ENCODE measurements at regions not wholly inside any gene's neighbourhood (a gene's known extent, or its start where the extent isn't known, plus 50 kb on each side); places are given as distances from the start of the nearest gene placed in this dataset.

- Histone ChIP-seq H3K36me3 (no peaks in the 10 kb centered on the region), H3K27ac (no peak overlapping the region), H3K4me3 (no peak overlapping the region), H3K4me1 (no peaks in the 10 kb centered on the region), H3K27me3 (no peaks in the 10 kb centered on the region), H3K9me3 (no peaks in the 10 kb centered on the region)
- no peak for TF ChIP-seq CTCF (IDR thresholded peaks at IDR 0.05)
- DNase-seq (no peak), ATAC-seq (no peak)
- intact Hi-C loops (cut with DNase I), result no loop called here
Observed at GRCh38 chr10:47114680-47115186, 185.3 kb upstream of the GDF10 start.

- intact Hi-C loops (cut with DNase I), result no loop called here
- no peak for TF ChIP-seq CTCF (IDR thresholded peaks at IDR 0.05)
- no peaks in the 10 kb centered on the region for H3K9me3 ChIP-seq
Observed at GRCh38 chr10:47115322-47115721, 184.7 kb upstream of the GDF10 start.

GRCh38 chr10:47116445-47116844 is 183.6 kb upstream of the GDF10 start:
- Histone ChIP-seq H3K27me3 (no peaks in the 10 kb centered on the region), H3K36me3 (no peaks in the 10 kb centered on the region), H3K9me3 (no peaks in the 10 kb centered on the region), H3K4me3 (no peak overlapping the region), H3K27ac (no peak overlapping the region), H3K4me1 (no peaks in the 10 kb centered on the region)
- TF ChIP-seq CTCF (IDR thresholded peaks at IDR 0.05), result no peak
- ATAC-seq, result peak; percentile 69
- intact Hi-C loops (cut with DNase I), result no loop called here
- no peak for DNase-seq

More at GRCh38 chr10:47115322-47115721, 184.7 kb upstream of the GDF10 start:
- H3K27ac ChIP-seq, result no peak overlapping the region
- H3K4me3 ChIP-seq, result no peak overlapping the region
- no peak for DNase-seq
- no peaks in the 10 kb centered on the region for H3K4me1 ChIP-seq
- no peaks in the 10 kb centered on the region for H3K36me3 ChIP-seq
- no peak for ATAC-seq
- H3K27me3 ChIP-seq, result no peaks in the 10 kb centered on the region

GRCh38 chr10:47118326-47118725 is 181.7 kb upstream of the GDF10 start:
- TF ChIP-seq CTCF (IDR thresholded peaks at IDR 0.05), result no peak
- H3K27me3 ChIP-seq, result no peaks in the 10 kb centered on the region
- H3K9me3 ChIP-seq, result no peaks in the 10 kb centered on the region
- no peak for DNase-seq
- no peaks in the 10 kb centered on the region for H3K4me1 ChIP-seq
- ATAC-seq, result no peak
- H3K36me3 ChIP-seq, result no peaks in the 10 kb centered on the region
- H3K4me3 ChIP-seq, result no peak overlapping the region
- intact Hi-C loops (cut with DNase I), result no loop called here
- no peak overlapping the region for H3K27ac ChIP-seq

- intact Hi-C loops (cut with DNase I), result no loop called here
- no peak for TF ChIP-seq CTCF (IDR thresholded peaks at IDR 0.05)
- H3K4me1 ChIP-seq, result no peaks in the 10 kb centered on the region
Observed at GRCh38 chr10:47121336-47121735, 178.7 kb upstream of the GDF10 start.

GRCh38 chr10:47123716-47124288 is 176.2 kb upstream of the GDF10 start:
- H3K27me3 ChIP-seq, result no peaks in the 10 kb centered on the region
- no peaks in the 10 kb centered on the region for H3K9me3 ChIP-seq
- intact Hi-C loops (cut with DNase I), result no loop called here
- no peaks in the 10 kb centered on the region for H3K4me1 ChIP-seq
- H3K36me3 ChIP-seq, result no peaks in the 10 kb centered on the region
- ATAC-seq (no peak), DNase-seq (no peak)
- TF ChIP-seq CTCF (IDR thresholded peaks at IDR 0.05), result no peak
- H3K27ac ChIP-seq, result no peak overlapping the region
- no peak overlapping the region for H3K4me3 ChIP-seq

More at GRCh38 chr10:47121336-47121735, 178.7 kb upstream of the GDF10 start:
- H3K36me3 ChIP-seq, result no peaks in the 10 kb centered on the region
- no peaks in the 10 kb centered on the region for H3K27me3 ChIP-seq
- DNase-seq (no peak), ATAC-seq (no peak)
- H3K9me3 ChIP-seq, result no peaks in the 10 kb centered on the region
- H3K4me3 ChIP-seq, result no peak overlapping the region
- H3K27ac ChIP-seq, result no peak overlapping the region

Measured in upper lobe of right lung (tissue), 1 donor.